Transverse colon (tissue), 4 donors: ENCODE measurements at regions not wholly inside any gene's neighbourhood (a gene's known extent, or its start where the extent isn't known, plus 50 kb on each side); places are given as distances from the start of the nearest gene placed in this dataset.

ENCODE experiments used
- CTCF ChIP-seq, 5 experiments: fragments of 200-600 bp in 3 of 5; fragments of 450-650 bp in 2 of 5; sonication (generic) in 3 of 5; IDR thresholded peaks; 1 replicate in 2 of 5; 2 replicates in 3 of 5; pipeline ENCODE4 v1.5.1; 2016 to 2017; ENCODE audit warnings: antibody characterized with exemption in 5 of 5, inconsistent platforms in 3 of 5, mild to moderate bottlenecking in 2 of 5, moderate library complexity in 1 of 5
- EP300 ChIP-seq: sonication (generic); formaldehyde crosslinking; IDR thresholded peaks from one replicate; pipeline ENCODE4 v1.6.1; 2017; ENCODE audit warnings: antibody characterized with exemption, low read depth
- POLR2AphosphoS5 ChIP-seq, 3 donors: sonication (generic); formaldehyde crosslinking; IDR thresholded peaks; one replicate each; pipeline ENCODE4 v1.6.1; 2016; ENCODE audit warnings: antibody characterized with exemption in 3 of 3

DNA sequence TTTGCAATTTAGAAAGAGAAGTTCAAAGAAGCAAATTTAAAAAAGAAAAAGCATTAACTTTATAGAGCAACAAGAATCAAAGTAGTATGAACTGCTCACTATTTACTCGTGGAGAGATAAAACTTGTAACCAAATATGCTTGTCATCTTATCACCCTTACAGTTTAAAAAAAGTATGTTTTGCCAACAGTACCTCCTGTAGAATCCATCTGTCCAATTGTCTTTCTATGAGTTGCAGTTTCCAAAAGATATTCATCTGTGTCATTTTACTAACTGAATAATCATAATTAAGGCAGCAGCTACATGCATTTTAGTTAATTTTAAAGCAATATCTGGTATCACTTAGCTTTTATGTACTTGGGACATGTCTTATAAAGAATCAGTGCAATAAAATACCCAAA, 1112.3 kb downstream of the DSC3 start:
- TF ChIP-seq EP300, result no peak
- no peak for TF ChIP-seq CTCF (IDR thresholded peaks at IDR 0.05)
- no peak for TF ChIP-seq POLR2AphosphoS5 (IDR thresholded peaks at IDR 0.05)
